T47D (cell line): ENCODE measurements at regions not wholly inside any gene's neighbourhood (a gene's known extent, or its start where the extent isn't known, plus 50 kb on each side); places are given as distances from the start of the nearest gene placed in this dataset.

Experiments
- DNase-seq, 2 experiments: peaks; one replicate each; pipeline versions ENCODE4 v3.0.0 to v3.0.0-alpha.2; 2011 to 2012; ENCODE audit warnings: low read depth in 1 of 2, low spot score in 1 of 2
- JUND ChIP-seq: IDR thresholded peaks from 2 replicates; pipeline ENCODE4 v1.6.1; 2012; ENCODE audit warnings: low read depth
- in situ Hi-C: cut with HindIII; loops from 2 replicates; pipeline ENCODE4 v1.10.0; 2016; ENCODE audit warnings: low sequenced_read_pairs, low pct_unique_long_range_greater_than_20kb

DNA sequence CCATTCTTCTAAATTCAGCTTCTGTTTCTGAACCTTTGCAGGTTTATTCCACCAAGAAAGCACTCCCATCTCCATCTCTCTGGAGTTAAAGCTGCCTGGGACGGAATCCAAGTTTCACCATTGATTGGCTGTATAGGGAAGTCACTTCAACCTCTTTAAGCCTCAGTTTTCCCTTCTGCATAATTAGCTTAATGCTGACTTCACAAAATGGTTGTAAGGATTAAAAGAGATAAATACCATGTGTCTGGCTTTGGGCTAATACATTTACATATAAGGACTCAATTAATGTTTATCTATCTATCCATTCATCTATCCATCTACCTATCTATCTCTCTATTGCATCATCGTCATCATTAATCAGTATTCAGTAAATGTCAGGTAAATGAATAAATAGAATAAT is 629.6 kb upstream of the MGMT start:
- no peak for TF ChIP-seq JUND
- in situ Hi-C loops: no loop called here

DNA sequence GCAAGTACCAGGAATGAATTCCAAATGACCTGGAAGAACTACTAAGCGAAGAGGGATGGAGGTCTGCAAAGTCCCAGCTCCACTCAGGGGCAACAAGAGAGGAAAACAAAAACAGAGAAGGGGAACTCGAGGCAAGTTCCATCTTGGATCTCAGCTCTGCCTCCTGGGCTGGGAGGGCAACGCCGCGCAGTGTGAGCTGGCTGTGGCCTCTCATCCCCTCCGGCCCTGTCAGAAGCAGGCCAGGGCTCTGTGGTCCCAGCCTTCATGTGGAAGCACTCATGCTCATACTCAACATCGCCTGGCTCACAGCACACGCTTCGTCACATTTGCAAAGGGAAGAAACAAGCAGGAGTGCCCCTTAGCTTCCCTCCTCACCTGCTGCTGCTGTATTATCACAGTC is 627.9 kb upstream of the MGMT start:
- no peak for TF ChIP-seq JUND
- DNase-seq: no peak
- in situ Hi-C loops: no loop called here

More for the DNA sequence above, 629.6 kb upstream of the MGMT start:
- no peak for DNase-seq

DNA sequence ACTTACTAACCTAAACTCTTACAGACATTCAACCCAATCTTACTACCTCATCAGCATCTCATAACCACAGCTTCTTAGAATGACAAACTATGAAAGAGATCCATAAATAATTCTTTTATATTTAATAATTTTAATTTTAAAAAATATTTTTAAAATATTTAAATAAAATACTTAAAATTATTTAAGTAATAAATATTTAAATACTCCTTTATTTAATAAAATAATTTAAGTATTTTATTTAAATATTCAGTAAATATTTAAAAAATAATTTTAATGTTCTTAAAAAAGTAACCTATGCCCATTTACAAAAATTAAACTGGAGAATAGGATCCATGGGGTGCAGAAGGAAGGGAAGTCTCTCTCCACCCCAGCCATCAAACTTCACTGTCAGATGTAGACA is 627.3 kb upstream of the MGMT start:
- no peak for TF ChIP-seq JUND
- in situ Hi-C loops: no loop called here

GRCh38 chr10:128843972-128844371 is 623.1 kb upstream of the MGMT start:
- peak in 1 of 2 experiments; percentile 0 for DNase-seq
- in situ Hi-C loops: no loop called here
- TF ChIP-seq JUND: no peak

More for the DNA sequence above, 627.3 kb upstream of the MGMT start:
- DNase-seq: no peak

- in situ Hi-C loops: no loop called here
- TF ChIP-seq JUND: no peak
- DNase-seq: no peak
These were observed 620.1 kb upstream of the MGMT start for GRCh38 chr10:128846927-128847326.

DNA sequence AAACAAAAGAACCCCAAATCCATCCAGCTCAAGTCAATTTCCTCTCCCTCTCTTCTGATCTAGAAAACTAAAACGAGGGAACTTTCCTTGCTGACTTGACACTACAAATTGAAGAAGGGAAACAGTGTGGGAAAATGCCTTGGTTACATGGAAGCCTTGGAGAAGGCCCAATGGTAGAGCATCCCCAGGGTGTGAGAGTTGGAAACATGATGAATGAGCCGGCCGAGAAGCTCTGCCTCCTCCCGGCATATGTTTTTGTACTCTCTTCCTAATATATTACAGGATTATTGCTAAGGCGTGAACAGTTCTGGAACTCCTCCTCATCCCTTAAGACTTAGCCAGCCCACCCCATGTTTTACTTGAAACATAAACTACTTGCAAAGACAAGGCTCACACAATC is 618.2 kb upstream of the MGMT start:
- TF ChIP-seq JUND: no peak
- no peak for DNase-seq
- in situ Hi-C loops: no loop called here

- in situ Hi-C loops: no loop called here
- DNase-seq: no peak
- no peak for TF ChIP-seq JUND
These were observed 616.4 kb upstream of the MGMT start for GRCh38 chr10:128850647-128851046.

DNA sequence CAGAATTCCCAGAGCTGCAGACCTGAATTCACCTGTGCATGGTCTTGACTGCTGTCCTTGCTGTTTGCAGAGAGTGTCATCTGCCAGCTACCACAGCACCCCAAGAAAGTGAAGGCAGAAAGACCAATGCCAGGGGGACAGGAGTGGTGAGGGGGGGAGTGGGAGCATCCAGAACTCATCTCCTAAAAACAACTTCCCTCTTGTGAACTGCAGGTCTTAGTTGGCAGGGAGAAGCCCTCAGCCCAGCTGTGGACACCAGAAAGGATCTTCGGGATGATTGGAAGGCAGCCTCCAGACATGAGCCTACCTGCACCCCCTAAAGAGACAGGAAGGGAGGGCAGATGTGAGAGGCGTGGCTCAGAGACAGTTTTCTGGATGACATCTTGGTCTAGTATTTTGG is 615.8 kb upstream of the MGMT start:
- DNase-seq: no peak
- in situ Hi-C loops: no loop called here
- no peak for TF ChIP-seq JUND

DNA sequence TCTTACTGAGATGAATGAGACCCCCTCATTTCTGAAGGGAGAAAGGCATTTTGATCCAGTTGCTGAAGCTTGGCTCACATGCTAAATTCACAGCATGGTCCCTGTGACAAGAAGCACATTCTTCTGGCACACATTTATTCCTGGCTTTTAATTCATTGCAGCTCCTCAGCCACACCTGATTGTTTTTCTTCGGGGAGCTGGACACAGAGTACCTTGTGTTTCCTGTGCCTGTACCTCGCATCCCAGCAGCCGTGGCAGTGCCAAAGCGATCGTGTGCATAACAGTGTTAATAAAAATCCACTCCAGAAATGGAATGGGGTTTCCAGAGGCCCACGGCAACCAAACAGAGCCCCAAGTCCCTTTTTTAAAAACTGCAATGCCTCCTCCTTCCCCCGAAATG is 615.3 kb upstream of the MGMT start:
- no peak for DNase-seq
- in situ Hi-C loops: no loop called here
- no peak for TF ChIP-seq JUND

DNA sequence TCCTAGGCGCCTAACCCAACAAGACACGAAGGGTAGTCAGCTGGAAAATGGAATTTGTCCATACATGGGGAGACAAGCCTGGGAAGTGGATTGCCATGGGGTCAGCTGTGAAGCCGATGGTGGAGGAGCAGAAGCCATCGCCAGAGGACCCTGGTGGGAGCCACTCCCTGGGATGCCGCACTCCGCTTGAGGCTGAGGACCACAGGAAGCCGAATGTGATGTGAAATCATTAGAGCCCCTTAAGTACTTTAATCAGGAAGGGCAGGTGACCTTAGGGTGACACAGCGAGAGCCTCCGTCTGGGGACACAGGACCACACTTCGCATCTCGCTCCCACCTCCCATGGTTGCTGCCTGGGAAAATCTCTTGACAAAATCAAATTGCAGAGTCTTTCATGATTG is 614.6 kb upstream of the MGMT start:
- TF ChIP-seq JUND: no peak
- no peak for DNase-seq
- in situ Hi-C loops: no loop called here

DNA sequence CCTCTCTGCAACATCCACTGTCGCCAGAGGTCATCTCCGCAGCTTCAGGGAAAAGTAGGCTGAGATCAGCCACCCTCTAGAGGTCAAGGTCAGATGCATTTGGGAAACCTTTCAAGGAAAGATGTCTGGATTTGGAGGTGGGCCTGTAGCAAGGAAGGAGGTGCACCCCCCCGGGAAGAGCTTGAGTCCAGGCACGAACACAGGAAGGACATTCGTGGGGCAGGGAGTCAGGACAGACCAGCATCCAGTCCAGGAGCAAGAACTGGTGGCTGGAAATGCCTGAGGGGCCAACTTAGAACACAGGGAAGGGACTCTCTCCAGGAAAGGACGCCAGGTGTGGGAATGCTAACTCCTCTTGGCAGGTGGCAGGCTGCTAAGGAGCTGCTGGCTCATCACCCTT is 614.1 kb upstream of the MGMT start:
- in situ Hi-C loops: no loop called here
- no peak for TF ChIP-seq JUND
- no peak for DNase-seq

GRCh38 chr10:128853537-128853936 is 613.5 kb upstream of the MGMT start:
- DNase-seq: no peak
- no peak for TF ChIP-seq JUND
- in situ Hi-C loops: no loop called here

DNA sequence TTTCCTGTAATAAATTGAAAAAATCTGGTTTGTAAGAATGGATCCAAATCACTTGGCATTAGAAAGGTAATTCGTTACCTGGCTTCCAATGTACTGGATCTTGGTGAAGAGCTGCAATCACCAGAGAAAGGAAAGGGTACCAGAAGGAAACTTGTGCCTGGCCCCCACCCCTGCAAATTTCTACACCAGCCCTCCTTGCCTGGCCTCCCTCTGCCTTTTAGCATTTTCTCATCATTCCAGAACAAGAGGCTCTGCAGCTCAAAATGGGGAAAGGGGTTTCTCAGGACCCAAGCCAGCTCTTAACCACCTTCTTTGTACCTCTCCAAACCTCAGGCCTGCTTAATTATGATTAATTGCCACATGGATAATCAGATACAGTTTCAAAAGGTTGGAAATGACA is 612.8 kb upstream of the MGMT start:
- in situ Hi-C loops: no loop called here
- no peak for DNase-seq
- no peak for TF ChIP-seq JUND

GRCh38 chr10:128854963-128855362 is 612.1 kb upstream of the MGMT start:
- no peak for TF ChIP-seq JUND
- DNase-seq: no peak
- in situ Hi-C loops: no loop called here

- no peak for TF ChIP-seq JUND
- in situ Hi-C loops: no loop called here
- no peak for DNase-seq
These were observed 611.2 kb upstream of the MGMT start for GRCh38 chr10:128855618-128856428.
